ENCODE measurements at regions not wholly inside any gene's neighbourhood (a gene's known extent, or its start where the extent isn't known, plus 50 kb on each side); places are given as distances from the start of the nearest gene placed in this dataset.
"Not testable (repeated sequence)": the region's sequence is repeated elsewhere in the genome, so short reads cannot be mapped to it uniquely, and the experiment has no call there.

GRCh38 chr6:51430589-51430988 lies 611.9 kb downstream of the TFAP2B start:
- no peak for DNase-seq

- no peak for DNase-seq
Observed at GRCh38 chr6:51432481-51432880, 613.8 kb downstream of the TFAP2B start.

DNA sequence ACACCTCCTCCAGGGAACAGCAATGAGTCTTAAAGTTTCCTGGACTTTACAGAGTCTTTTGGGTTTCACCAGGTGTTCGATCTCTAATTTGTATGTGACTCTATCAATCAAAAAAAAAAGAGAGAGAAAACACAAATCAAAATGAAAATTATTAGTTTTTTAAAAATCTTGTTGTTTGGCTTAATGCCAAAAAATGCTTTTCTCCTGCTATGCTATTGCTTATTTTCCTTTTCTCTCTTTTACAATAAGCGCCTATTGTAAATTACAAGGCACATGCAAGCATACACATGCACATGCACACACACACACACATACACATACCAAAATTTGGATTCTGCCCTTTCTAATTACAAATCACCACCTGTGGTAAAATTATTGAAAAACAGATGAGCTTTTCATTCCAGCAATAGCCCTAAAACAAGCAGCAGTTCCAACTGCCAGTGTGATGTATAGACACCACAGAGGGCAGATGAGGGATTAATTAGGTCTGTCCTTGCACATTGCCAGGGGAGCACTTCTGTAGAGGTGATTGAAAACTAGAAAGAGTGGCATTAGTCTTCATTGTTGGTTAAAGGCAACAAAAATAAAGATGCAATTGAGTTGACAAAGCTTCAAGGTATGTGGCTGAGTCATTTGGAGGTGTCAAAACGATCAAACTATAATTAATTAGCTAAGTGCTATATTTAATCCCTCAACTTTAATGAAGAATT lies 631.7 kb downstream of the TFAP2B start:
- no peak for DNase-seq

- DNase-seq: no peak
Observed at GRCh38 chr6:51450958-51451357, 632.3 kb downstream of the TFAP2B start.

DNA sequence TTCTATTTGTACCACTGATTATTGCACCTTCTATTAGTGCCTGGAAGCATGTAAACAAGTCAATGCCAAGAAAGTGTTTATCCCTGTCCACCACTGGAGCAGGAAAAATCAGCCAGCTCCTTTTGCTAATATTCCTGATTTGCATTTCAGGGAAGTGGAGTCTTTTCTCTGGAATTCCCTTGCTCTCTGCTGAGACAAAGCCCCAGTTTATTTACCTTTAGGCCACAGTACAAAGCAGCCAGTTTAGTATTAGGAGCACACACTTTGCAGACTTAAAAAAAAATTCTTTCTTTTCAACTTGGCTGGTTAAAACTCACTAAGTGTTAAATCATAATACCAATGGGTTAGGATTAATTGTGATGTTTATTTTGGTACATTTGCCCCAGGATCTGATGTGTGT lies 631.1 kb downstream of the PKHD1 start:
- DNase-seq: no peak

DNA sequence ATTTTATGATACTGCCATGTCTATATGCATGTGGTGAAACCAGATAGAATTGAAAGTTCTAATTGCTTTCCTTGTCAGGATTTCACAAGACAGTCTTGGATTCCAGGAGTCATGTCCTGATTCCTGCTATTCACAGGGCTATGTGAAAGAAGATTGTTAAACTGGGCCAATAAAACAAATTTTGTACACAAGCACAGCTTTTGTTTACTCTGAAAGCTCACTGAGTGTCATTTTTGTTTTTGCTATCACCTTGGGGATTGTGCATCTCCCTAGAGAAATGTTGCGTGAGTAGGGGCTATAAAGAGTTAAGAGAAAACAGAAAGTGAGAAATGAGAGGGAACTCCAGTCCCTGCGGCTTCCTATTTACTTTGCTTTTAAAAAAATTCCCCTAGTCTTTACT lies 627.5 kb downstream of the PKHD1 start:
- DNase-seq: no peak

DNA sequence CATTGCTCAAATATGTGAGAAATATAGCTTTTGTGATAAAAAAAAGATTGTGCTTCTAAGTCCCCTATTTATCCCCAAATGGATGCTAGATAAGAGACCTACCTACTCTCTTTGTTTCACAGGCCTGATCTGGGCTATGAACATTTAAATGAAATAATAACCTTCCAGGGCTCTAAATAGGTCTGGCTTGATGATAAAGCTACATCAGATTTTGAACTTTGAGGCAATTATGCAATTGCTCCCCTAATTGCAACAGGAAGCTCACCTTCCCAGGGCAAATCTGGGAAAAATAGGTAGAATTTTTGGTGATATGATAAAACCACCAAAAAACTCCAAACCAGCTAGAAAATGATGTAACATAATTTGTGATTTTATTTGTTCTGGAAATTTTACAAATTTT lies 624.5 kb downstream of the PKHD1 start:
- no peak for DNase-seq

- no peak for DNase-seq
Observed at GRCh38 chr6:51463321-51463720, 624.1 kb downstream of the PKHD1 start.

DNA sequence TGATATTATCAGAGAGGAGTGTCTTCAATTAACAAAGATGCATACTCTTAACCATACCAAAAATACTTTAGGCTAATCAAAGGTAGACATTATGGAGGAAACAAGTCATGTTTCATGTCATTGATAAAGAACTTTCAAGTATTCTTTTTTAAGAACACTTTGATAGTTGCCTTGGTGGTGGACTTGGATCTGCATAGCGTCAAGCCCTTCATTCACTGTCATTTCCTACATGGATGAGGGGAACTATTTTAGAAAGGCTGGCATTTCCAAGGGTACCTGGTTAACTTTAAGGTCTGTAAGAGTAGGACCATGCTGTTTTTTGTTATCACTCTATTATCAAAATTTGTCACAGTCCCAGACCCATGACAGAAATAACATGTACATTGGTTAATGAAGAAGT lies 622.5 kb downstream of the PKHD1 start:
- DNase-seq: no peak

DNA sequence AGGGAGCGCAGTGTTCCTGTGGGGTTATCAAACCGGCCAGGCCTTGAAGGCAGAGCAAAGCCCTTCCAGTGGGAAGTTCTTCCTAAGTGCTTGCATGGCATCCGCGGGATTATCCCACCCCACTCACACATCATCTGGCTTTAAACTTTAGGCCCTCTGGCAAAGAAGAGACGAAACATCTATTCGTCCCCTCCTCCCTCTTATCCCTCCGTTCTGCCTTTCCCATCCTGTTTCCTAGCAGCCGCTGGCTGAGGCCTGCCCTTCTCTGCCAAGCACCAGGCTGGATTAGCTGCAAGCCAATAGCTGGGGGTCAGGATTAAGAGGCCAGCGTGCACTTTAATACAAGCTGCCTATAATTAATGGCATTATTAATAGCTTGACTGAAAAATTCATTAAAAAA lies 621.0 kb downstream of the PKHD1 start:
- DNase-seq: no peak

- no peak for DNase-seq
Observed at GRCh38 chr6:51467231-51467952, 620.0 kb downstream of the PKHD1 start.

DNA sequence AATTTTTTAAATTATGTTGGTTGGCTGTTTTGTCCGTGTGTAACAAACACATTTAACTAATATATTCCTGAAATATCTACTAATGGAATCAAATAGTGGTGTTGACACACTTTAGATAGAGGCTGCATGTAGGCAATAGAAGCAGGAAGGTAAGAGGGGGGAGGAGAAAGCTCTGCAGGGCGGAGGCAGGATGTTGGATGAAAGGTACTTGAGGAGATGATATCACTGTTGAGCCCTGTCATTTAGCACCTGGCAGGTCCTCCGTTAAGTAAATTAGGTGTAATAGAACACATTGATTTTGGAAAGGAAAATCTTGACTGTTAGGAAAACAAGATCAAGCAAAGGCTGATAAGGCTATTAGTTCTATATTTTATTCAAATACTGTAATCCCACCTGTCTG lies 618.7 kb downstream of the PKHD1 start:
- no peak for DNase-seq

GRCh38 chr6:51472745-51473487 lies 614.5 kb downstream of the PKHD1 start:
- no peak for DNase-seq

- no peak for DNase-seq
Observed at GRCh38 chr6:51474022-51474975, 613.1 kb downstream of the PKHD1 start.

DNA sequence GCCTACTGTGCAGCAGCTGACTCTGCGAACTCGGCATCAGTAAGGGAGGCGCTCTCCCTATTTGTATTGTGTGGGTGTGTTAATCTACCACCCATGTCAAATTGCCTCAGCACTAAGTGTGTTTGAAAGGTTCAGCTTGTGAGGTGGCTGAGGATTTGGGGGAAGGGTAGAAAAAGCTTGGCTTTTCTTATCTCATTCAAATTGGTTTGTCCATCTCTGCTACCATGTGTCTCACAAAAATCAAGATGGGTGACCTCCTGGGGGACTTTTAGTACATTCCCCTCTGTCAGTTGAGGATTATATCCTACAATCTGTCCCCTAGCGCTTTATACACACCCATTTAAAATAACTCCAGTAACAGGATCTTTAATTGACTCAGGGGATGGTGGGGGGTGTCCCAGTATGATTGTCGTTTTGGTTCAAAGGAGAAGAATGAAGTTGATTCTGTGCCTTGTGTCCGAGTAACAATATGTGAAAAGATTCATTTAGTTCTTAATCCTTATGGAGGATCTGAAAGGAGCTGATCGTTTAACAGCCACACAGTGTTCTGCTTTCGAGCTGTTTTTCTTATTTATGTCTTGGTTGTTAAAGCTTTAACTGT lies 609.6 kb downstream of the PKHD1 start:
- no peak for DNase-seq

GRCh38 chr6:51479296-51479695 lies 608.1 kb downstream of the PKHD1 start:
- DNase-seq: no peak

DNA sequence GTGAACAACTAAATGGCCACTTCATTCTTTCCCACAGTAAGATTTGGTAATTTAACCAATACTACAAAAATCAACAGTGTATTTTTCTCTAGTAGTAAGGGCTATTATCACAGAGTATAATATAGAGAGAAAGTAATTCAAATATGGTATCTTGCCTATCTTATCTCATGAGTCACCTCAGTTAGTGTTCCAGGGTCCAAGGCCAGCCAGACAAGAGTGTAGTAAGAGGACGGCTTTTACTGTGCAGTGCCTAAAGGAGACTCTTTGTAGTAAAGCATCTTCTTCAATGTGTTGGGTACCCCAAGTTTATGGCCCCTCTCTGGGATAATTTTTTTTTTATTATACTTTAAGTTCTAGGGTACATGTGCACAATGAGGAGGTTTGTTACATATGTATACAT lies 607.4 kb downstream of the PKHD1 start:
- DNase-seq: no peak

GRCh38 chr6:51485869-51486268 lies 601.5 kb downstream of the PKHD1 start:
- not testable (repeated sequence) for DNase-seq

- no peak for DNase-seq
Observed at GRCh38 chr6:51487937-51488336, 599.5 kb downstream of the PKHD1 start.

DNA sequence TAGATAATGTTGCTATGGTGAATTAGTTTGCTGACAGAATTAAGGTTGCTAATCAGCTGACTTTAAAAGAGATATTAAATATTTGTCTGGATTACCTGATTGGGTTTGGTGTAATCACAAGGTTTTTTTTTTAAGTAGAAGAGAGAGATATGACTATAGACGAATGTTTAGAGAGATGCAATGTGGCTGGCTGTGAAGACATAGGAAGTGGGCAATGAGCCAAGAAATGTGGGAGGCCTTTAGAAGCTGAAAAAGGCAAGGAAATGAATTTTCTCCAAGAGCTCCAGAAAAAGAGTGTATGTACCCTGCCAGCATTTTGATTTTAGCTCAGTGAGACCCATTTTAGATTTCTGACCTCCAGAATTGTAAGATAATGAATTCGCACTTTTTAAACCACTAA lies 598.3 kb downstream of the PKHD1 start:
- DNase-seq: no peak

- DNase-seq: no peak
Observed at GRCh38 chr6:51490101-51490500, 597.3 kb downstream of the PKHD1 start.

DNA sequence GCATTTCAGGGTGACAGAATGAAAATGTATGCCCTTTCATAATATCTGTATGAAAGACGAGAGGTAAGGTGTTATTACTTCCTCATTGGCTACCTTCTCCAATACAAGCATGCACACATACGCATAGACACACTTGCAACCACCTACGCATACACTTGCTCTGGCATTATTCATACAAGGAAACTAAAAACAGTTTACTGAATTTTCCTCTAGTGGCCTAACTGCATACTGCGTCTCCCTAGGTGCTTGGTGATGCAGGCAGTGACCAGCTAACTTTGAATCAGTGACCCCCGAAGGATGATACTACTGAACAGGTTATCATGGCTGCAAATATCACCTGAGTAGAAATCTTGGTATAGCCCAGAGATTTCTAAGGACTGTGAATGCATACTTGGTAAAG lies 593.1 kb downstream of the PKHD1 start:
- DNase-seq: no peak

Measured in NCI-H1092 treated with DMSO at 0.1 percent for 48 hours (cell line).